Trophoblast cell (in vitro differentiated cells and primary cell): ENCODE measurements at regions not wholly inside any gene's neighbourhood (a gene's known extent, or its start where the extent isn't known, plus 50 kb on each side); places are given as distances from the start of the nearest gene placed in this dataset.
"Not testable (repeated sequence)": the region's sequence is repeated elsewhere in the genome, so short reads cannot be mapped to it uniquely, and the experiment has no call there.

Experiments
- DNase-seq, 2 donors: peaks; one replicate each; pipeline ENCODE4 v3.0.0-alpha.2; 2016
- H2AFZ ChIP-seq: 2 replicates; pipeline ENCODE4 v1.6.1; 2013; ENCODE audit warnings: low read length, moderate library complexity, mild to moderate bottlenecking; ENCODE audit not compliant: insufficient read depth, poor library complexity
- H2AK5ac ChIP-seq: 2 replicates; pipeline ENCODE4 v1.6.1; 2013; ENCODE audit warnings: mild to moderate bottlenecking, low read length
- H2BK120ac ChIP-seq: 2 replicates; pipeline ENCODE4 v1.6.1; 2013; ENCODE audit warnings: low read length, mild to moderate bottlenecking, moderate library complexity; ENCODE audit not compliant: insufficient read depth, poor library complexity
- H2BK12ac ChIP-seq: 2 replicates; pipeline ENCODE4 v1.6.1; 2013; ENCODE audit warnings: mild to moderate bottlenecking, low read length, moderate library complexity
- H2BK5ac ChIP-seq: 2 replicates; pipeline ENCODE4 v1.6.1; 2013; ENCODE audit warnings: low read length, low read depth, moderate library complexity, mild to moderate bottlenecking; ENCODE audit not compliant: poor library complexity
- H3K14ac ChIP-seq: 2 replicates; pipeline ENCODE4 v1.6.1; 2013; ENCODE audit warnings: mild to moderate bottlenecking, low read length
- H3K18ac ChIP-seq: 2 replicates; pipeline ENCODE4 v1.6.1; 2013; ENCODE audit warnings: mild to moderate bottlenecking, low read length
- H3K23ac ChIP-seq: 2 replicates; pipeline ENCODE4 v1.6.1; 2013; ENCODE audit warnings: low read length
- H3K27ac ChIP-seq: 2 replicates; pipeline ENCODE4 v1.5.1; 2013; ENCODE audit warnings: low read depth, mild to moderate bottlenecking, inconsistent platforms, low read length, moderate library complexity
- H3K27me3 ChIP-seq: 2 replicates; pipeline ENCODE4 v1.6.1; 2013; ENCODE audit warnings: inconsistent platforms, mild to moderate bottlenecking, low read length, moderate library complexity; ENCODE audit not compliant: insufficient read depth
- H3K36me3 ChIP-seq, 2 experiments: 1 replicate in 1 of 2; 2 replicates in 1 of 2; pipeline ENCODE4 v1.6.1; 2013; ENCODE audit warnings: low read length in 2 of 2, mild to moderate bottlenecking in 2 of 2, moderate library complexity in 1 of 2; ENCODE audit not compliant: insufficient read depth in 2 of 2, control insufficient read depth in 1 of 2
- H3K4ac ChIP-seq: 2 replicates; pipeline ENCODE4 v1.6.1; 2013; ENCODE audit warnings: low read depth, mild to moderate bottlenecking, low read length, moderate library complexity
- H3K4me1 ChIP-seq, 2 experiments: 1 replicate in 1 of 2; 2 replicates in 1 of 2; pipeline ENCODE4 v1.6.1; 2013; ENCODE audit warnings: low read length in 2 of 2, mild to moderate bottlenecking in 2 of 2, moderate library complexity in 1 of 2; ENCODE audit not compliant: insufficient read depth in 2 of 2, control insufficient read depth in 1 of 2
- H3K4me2 ChIP-seq: 2 replicates; pipeline ENCODE4 v1.6.1; 2013; ENCODE audit warnings: inconsistent platforms, mild to moderate bottlenecking, low read length, moderate library complexity
- H3K4me3 ChIP-seq: 2 replicates; pipeline ENCODE4 v1.5.1; 2013; ENCODE audit warnings: mild to moderate bottlenecking, low read depth, low read length, inconsistent platforms
- H3K79me1 ChIP-seq: one replicate; pipeline ENCODE4 v1.6.1; 2013; ENCODE audit warnings: low read length
- H3K79me2 ChIP-seq: 2 replicates; pipeline ENCODE4 v1.6.1; 2013; ENCODE audit warnings: low read length, mild to moderate bottlenecking; ENCODE audit not compliant: control insufficient read depth, insufficient read depth, poor library complexity
- H3K9ac ChIP-seq: 2 replicates; pipeline ENCODE4 v1.6.1; 2013; ENCODE audit warnings: mild to moderate bottlenecking, low read length
- H3K9me3 ChIP-seq: 2 replicates; pipeline ENCODE4 v1.6.1; 2013; ENCODE audit warnings: low read depth, mild to moderate bottlenecking, control low read depth, inconsistent platforms, low read length; ENCODE audit not compliant: insufficient read depth
- H4K12ac ChIP-seq: 2 replicates; pipeline ENCODE4 v1.6.1; 2013; ENCODE audit warnings: low read depth, mild to moderate bottlenecking, low read length, moderate library complexity
- H4K8ac ChIP-seq: 2 replicates; pipeline ENCODE4 v1.6.1; 2013; ENCODE audit warnings: low read depth, mild to moderate bottlenecking, low read length, moderate library complexity
- H4K91ac ChIP-seq: one replicate; pipeline ENCODE4 v1.6.1; 2013; ENCODE audit warnings: low read depth, mild to moderate bottlenecking, low read length, moderate library complexity
- WGBS: extraction: QIAGEN DNeasy Blood & Tissue Kit; methylation state at CpG from one replicate; pipeline ENCODE4 v1.1.7; 2013; ENCODE audit warnings: missing lambda C conversion rate; ENCODE audit not compliant: insufficient read length, insufficient coverage; ENCODE audit errors: extremely low coverage; 5-methylcytosine and 5-hydroxymethylcytosine counted together

GRCh38 chr11:83389975-83390374 is 103.8 kb upstream of the CCDC90B start:
- H3K79me2 ChIP-seq = no peaks in the 10 kb centered on the region
- WGBS = no CpG with 5 or more reads among the region's 1 CpG

GRCh38 chr11:83383838-83384237 is 97.7 kb upstream of the CCDC90B start:
- not testable (repeated sequence) for H2BK5ac ChIP-seq, H4K8ac ChIP-seq, H3K4me3 ChIP-seq, H3K23ac ChIP-seq, H3K36me3 ChIP-seq, H3K27ac ChIP-seq, H3K9ac ChIP-seq, H4K91ac ChIP-seq, DNase-seq, H3K4ac ChIP-seq, H3K14ac ChIP-seq, H2BK120ac ChIP-seq, H2AFZ ChIP-seq, H3K18ac ChIP-seq, H3K79me1 ChIP-seq, H4K12ac ChIP-seq, H2BK12ac ChIP-seq, H3K27me3 ChIP-seq, H2AK5ac ChIP-seq, H3K4me1 ChIP-seq, H3K4me2 ChIP-seq, H3K79me2 ChIP-seq, H3K9me3 ChIP-seq
- WGBS = no CpG with 5 or more reads among the region's 1 CpG

More at GRCh38 chr11:83389975-83390374, 103.8 kb upstream of the CCDC90B start:
- Histone ChIP-seq H3K4me3 (peak overlapping the region; percentile 46), H3K4me2 (no peak overlapping the region), H2BK5ac (no peak overlapping the region), H3K27ac (no peak overlapping the region), H3K14ac (no peak overlapping the region), H4K91ac (no peak overlapping the region), H2AFZ (no peak overlapping the region), H4K12ac (no peak overlapping the region), H3K4ac (no peak overlapping the region), H3K4me1 (no peaks in the 10 kb centered on the region), H3K9me3 (peaks cover 2% of the 10 kb centered on the region), H3K79me1 (no peaks in the 10 kb centered on the region), H3K23ac (peak overlapping the region; percentile 84), H2BK12ac (no peak overlapping the region), H3K18ac (no peak overlapping the region), H4K8ac (no peak overlapping the region), H2BK120ac (no peak overlapping the region), H2AK5ac (no peak overlapping the region), H3K9ac (peak overlapping the region; percentile 70), H3K36me3 (no peaks in the 10 kb centered on the region), H3K27me3 (no peaks in the 10 kb centered on the region)
- DNase-seq = no peak

- Histone ChIP-seq H3K36me3 (no peaks in the 10 kb centered on the region), H4K12ac (no peak overlapping the region), H3K4me3 (no peak overlapping the region), H4K91ac (no peak overlapping the region), H3K27me3 (no peaks in the 10 kb centered on the region), H3K9me3 (no peaks in the 10 kb centered on the region), H3K79me1 (no peaks in the 10 kb centered on the region), H3K23ac (no peak overlapping the region), H2AK5ac (no peak overlapping the region), H3K4me2 (no peak overlapping the region), H2BK120ac (no peak overlapping the region), H2BK5ac (no peak overlapping the region), H3K4ac (no peak overlapping the region), H2BK12ac (no peak overlapping the region), H3K9ac (no peak overlapping the region), H3K4me1 (no peaks in the 10 kb centered on the region), H3K79me2 (no peaks in the 10 kb centered on the region), H3K14ac (no peak overlapping the region), H2AFZ (no peak overlapping the region), H4K8ac (no peak overlapping the region), H3K18ac (no peak overlapping the region), H3K27ac (no peak overlapping the region)
- DNase-seq = no peak
These were observed 88.1 kb upstream of the CCDC90B start for GRCh38 chr11:83374311-83374710.

GRCh38 chr11:83371489-83371888 is 85.3 kb upstream of the CCDC90B start:
- H3K9me3 ChIP-seq = peaks cover 2% of the 10 kb centered on the region
- no peak overlapping the region for H2AK5ac ChIP-seq
- H3K36me3 ChIP-seq = no peaks in the 10 kb centered on the region
- no peak for DNase-seq
- no peak overlapping the region for H3K23ac ChIP-seq
- H3K27me3 ChIP-seq = no peaks in the 10 kb centered on the region
- H3K14ac ChIP-seq = no peak overlapping the region
- H3K4me1 ChIP-seq = no peaks in the 10 kb centered on the region
- no peak overlapping the region for H3K4me2 ChIP-seq
- H3K79me1 ChIP-seq = no peaks in the 10 kb centered on the region
- H2BK5ac ChIP-seq = no peak overlapping the region
- no peak overlapping the region for H3K4me3 ChIP-seq
- no peaks in the 10 kb centered on the region for H3K79me2 ChIP-seq
- H4K8ac ChIP-seq = no peak overlapping the region
- H3K18ac ChIP-seq = no peak overlapping the region
- H3K27ac ChIP-seq = no peak overlapping the region
- H2BK12ac ChIP-seq = no peak overlapping the region
- no peak overlapping the region for H3K4ac ChIP-seq
- no peak overlapping the region for H2BK120ac ChIP-seq
- H2AFZ ChIP-seq = no peak overlapping the region
- H4K12ac ChIP-seq = no peak overlapping the region
- H3K9ac ChIP-seq = no peak overlapping the region
- H4K91ac ChIP-seq = no peak overlapping the region

- no peak for DNase-seq
- no peak overlapping the region for H3K14ac ChIP-seq
- H3K79me1 ChIP-seq = no peaks in the 10 kb centered on the region
- no peak overlapping the region for H4K12ac ChIP-seq
- no peaks in the 10 kb centered on the region for H3K79me2 ChIP-seq
- peaks cover 2% of the 10 kb centered on the region for H3K9me3 ChIP-seq
- no peak overlapping the region for H2AFZ ChIP-seq
- H2BK5ac ChIP-seq = no peak overlapping the region
- H4K8ac ChIP-seq = no peak overlapping the region
- no CpG with 5 or more reads among the region's 7 CpGs for WGBS
- H3K23ac ChIP-seq = no peak overlapping the region
- H3K4ac ChIP-seq = no peak overlapping the region
- H3K27me3 ChIP-seq = no peaks in the 10 kb centered on the region
- H3K9ac ChIP-seq = no peak overlapping the region
- no peak overlapping the region for H3K4me2 ChIP-seq
- H2BK12ac ChIP-seq = no peak overlapping the region
- no peak overlapping the region for H4K91ac ChIP-seq
- H2AK5ac ChIP-seq = no peak overlapping the region
- no peak overlapping the region for H3K27ac ChIP-seq
- no peak overlapping the region for H2BK120ac ChIP-seq
- no peaks in the 10 kb centered on the region for H3K4me1 ChIP-seq
- no peak overlapping the region for H3K4me3 ChIP-seq
- no peaks in the 10 kb centered on the region for H3K36me3 ChIP-seq
- no peak overlapping the region for H3K18ac ChIP-seq
These were observed 81.6 kb upstream of the CCDC90B start for GRCh38 chr11:83367745-83368144.
